Gastrocnemius medialis (tissue), 4 donors: ENCODE measurements at regions not wholly inside any gene's neighbourhood (a gene's known extent, or its start where the extent isn't known, plus 50 kb on each side); places are given as distances from the start of the nearest gene placed in this dataset.

Experiments
- POLR2A ChIP-seq, 2 donors: fragments of 450-650 bp; IDR thresholded peaks; one replicate each; pipeline ENCODE4 v1.6.1; 2017; ENCODE audit warnings: antibody characterized with exemption in 2 of 2, mild to moderate bottlenecking in 2 of 2, moderate library complexity in 2 of 2
- TF ChIP-seq, protein P1 (sequence below), 5 experiments: fragments of 450-650 bp in 3 of 5; fragments of 200-600 bp in 2 of 5; sonication (generic) in 2 of 5; IDR thresholded peaks in 4 of 5; conservative IDR thresholded peaks in 1 of 5; 1 replicate in 4 of 5; 2 replicates in 1 of 5; pipeline ENCODE4 v1.5.1; 2016 to 2019; ENCODE audit warnings: antibody characterized with exemption in 5 of 5, mild to moderate bottlenecking in 3 of 5, moderate library complexity in 3 of 5

DNA sequence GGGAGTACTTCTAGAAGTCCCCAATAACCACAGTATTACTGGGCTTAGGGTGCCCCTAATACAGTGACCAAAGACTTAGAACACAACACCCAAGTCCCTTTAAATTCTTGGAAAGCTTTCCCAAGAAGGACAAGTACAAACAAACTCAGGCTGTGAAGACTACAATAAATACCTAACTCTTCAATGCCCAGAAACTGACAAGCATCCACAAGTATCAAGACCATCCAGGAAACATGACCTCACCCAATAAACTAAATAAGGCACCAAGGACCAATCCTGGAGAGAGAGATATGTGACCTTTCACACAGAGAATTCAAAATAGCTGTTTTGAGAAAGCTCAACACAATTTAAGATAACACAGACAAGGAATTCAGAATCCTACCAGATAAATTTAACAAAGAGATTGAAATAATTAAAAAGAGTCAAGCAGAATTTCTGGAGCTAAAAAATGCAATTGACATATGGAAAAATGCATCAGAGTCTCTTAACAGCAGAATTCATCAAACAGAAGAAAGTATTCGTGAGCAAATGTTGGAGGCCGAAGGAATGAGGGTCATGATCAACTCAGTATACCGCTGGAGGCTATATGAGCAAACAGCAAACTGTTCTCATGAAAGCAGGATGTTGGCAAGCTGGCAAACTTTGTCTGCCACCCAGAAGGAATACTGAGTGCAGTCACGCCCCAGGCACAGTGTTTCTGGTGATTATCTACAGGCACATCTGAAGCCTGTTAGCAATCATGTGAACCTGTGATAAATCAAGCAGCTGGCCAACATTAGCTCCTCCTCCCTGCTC is 87.0 kb upstream of the NECTIN3 start:
- TF ChIP-seq, protein P1, sequence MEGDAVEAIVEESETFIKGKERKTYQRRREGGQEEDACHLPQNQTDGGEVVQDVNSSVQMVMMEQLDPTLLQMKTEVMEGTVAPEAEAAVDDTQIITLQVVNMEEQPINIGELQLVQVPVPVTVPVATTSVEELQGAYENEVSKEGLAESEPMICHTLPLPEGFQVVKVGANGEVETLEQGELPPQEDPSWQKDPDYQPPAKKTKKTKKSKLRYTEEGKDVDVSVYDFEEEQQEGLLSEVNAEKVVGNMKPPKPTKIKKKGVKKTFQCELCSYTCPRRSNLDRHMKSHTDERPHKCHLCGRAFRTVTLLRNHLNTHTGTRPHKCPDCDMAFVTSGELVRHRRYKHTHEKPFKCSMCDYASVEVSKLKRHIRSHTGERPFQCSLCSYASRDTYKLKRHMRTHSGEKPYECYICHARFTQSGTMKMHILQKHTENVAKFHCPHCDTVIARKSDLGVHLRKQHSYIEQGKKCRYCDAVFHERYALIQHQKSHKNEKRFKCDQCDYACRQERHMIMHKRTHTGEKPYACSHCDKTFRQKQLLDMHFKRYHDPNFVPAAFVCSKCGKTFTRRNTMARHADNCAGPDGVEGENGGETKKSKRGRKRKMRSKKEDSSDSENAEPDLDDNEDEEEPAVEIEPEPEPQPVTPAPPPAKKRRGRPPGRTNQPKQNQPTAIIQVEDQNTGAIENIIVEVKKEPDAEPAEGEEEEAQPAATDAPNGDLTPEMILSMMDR (IDR thresholded peaks at IDR 0.05 in 4 of 5, conservative IDR thresholded peaks at IDR 0.05 in 1 of 5), result no peak
- no peak for TF ChIP-seq POLR2A (IDR thresholded peaks at IDR 0.05)
